ENCODE measurements at regions not wholly inside any gene's neighbourhood (a gene's known extent, or its start where the extent isn't known, plus 50 kb on each side); places are given as distances from the start of the nearest gene placed in this dataset.
"Not testable (repeated sequence)": the region's sequence is repeated elsewhere in the genome, so short reads cannot be mapped to it uniquely, and the experiment has no call there.

DNA sequence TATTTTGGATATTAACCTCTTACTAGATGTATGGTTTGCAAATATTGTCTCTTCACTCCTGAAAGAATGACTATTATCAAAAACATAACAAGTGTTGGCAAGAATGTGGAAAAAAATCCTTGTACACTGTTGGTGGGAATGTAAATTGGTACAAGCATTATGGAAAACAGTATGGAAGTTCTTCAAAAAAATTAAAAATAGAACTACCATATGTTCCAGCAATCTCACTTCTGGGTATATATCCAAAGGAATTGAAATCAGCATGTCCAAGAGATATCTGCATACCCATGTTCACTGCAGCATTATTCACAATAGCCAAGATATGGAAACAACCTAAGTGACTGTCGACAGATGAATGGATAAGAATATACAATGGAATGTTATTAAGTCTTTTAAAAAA is 61.6 kb upstream of the KIT start:
- ATAC-seq (no peak), DNase-seq (ENCODE audit: missing footprints) (no peak)
- intact Hi-C loops (cut with DNase I) = no loop called here

DNA sequence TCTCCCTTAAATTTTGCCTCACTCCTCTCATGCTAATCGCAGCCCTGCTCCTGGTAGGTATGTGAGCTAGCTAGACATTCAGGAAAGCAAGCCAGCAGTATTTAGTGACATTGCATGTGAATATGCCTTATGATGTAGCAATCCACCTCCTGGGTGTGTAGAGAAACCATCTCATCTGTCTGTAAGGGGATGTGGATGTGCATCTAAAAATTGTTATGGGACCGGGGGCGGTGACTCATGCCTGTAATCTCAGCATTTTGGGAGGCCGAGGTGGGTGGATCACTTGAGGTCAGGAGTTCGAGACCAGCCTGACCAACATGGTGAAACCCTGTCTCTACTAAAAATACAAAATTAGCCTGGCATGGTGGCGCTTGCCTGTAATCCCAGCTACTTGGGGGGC is 60.1 kb upstream of the KIT start:
- DNase-seq (ENCODE audit: missing footprints); ATAC-seq; intact Hi-C loops (cut with DNase I): not testable (repeated sequence)

DNA sequence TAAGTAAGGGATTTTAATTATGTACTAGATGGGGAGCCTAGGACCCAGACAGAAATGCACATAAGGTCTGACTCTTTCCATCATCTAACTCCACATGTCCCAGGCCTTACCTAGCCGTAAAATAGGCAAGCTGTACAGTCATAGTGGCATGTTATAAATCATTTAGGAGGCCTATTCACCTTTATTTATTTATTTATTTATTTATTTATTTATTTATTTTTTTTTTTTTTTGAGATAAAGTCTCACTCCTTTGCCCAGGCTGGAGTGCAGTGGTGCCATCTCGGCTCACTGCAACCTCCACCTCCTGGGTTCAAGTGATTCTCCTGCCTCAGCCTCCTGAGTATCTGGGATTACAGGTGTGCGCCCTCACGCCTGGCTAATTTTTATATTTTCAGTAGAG is 55.6 kb upstream of the KIT start:
- ATAC-seq; intact Hi-C loops (cut with DNase I); DNase-seq (ENCODE audit: missing footprints): not testable (repeated sequence)

DNA sequence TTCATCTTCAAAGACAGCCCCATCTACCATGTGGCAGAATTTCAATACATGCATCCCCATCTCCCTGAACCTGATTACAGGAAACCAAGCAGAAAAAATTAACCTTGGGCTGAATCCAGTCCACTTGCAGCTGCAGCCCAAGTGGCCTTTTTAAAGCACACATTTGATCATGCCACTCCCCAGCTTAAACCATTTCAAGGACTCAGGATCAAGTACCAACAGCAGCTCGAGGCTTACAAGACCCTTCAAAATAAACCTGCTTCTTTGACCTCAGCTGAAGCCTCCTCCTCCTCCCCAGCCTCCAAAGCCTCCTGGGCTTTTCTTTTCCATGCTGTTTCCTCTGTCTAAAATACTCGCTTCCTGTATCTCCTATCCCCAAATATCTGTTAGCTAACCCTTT is 50.7 kb upstream of the KIT start:
- intact Hi-C loops (cut with DNase I) = no loop called here
- ATAC-seq (no peak), DNase-seq (ENCODE audit: missing footprints) (no peak)

DNA sequence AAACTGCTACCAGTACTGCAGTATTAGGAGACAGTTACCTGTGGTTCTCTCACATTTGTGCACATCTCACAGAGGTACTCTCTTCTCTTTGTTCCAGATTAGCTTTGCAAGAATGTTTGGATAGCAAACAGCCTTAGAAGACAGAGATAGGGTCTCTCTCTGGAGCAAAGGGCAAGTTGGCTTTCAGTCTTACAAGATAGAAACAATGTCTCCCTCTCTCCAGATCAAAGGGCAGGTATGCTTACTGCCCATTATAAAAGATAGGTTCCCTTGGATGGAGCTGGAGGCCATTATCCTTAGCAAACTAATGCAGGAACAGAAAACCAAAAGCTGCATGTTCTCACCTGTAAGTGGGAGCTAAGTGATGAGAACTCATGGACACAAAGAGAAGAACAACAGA is 50.2 kb upstream of the KIT start:
- ATAC-seq = no peak
- intact Hi-C loops (cut with DNase I) = no loop called here
- no peak for DNase-seq (ENCODE audit: missing footprints)
